SK-N-SH (cell line): ENCODE measurements at regions not wholly inside any gene's neighbourhood (a gene's known extent, or its start where the extent isn't known, plus 50 kb on each side); places are given as distances from the start of the nearest gene placed in this dataset.

Experiments
- CTCF ChIA-PET: fragments of 300-600, 350-600 bp; formaldehyde crosslinking; extraction: SDS; loops from one replicate; lab custom pipeline; 2021; lab: Yijun Ruan, JAX
- POLR2A ChIA-PET: fragments of 350-600 bp; sonication (Branson Sonifier 250); formaldehyde crosslinking; extraction: SDS; loops from one replicate; lab custom pipeline; 2020; ENCODE audit warnings: antibody characterized with exemption, inconsistent platforms; lab: Yijun Ruan, JAX
- DNase-seq: peaks from one replicate; pipeline ENCODE4 v3.0.0; 2012
- H2AFZ ChIP-seq: fragments of 200-600 bp; sonication (generic); 2 replicates; pipeline ENCODE4 v1.8.1; 2016; ENCODE audit warnings: antibody characterized with exemption, mild to moderate bottlenecking, low read depth
- H3F3A ChIP-seq: fragments of 200-600 bp; sonication (generic); replicated peaks from 2 replicates; pipeline ENCODE3; 2016; ENCODE audit warnings: antibody characterized with exemption, mild to moderate bottlenecking; ENCODE audit not compliant: insufficient read depth
- H3K27ac ChIP-seq, 2 experiments: fragments of 200-500 bp in 1 of 2; fragments of 200-600 bp in 1 of 2; sonication (Bioruptor generic) in 1 of 2; sonication (generic), shearing (Covaris generic) in 1 of 2; 2 replicates each; pipeline versions ENCODE4 v1.5.1 to v1.6.1; 2014 to 2016; ENCODE audit warnings: low read depth in 2 of 2, inconsistent platforms in 1 of 2, low read length in 1 of 2, mild to moderate bottlenecking in 1 of 2, mixed read lengths in 1 of 2
- H3K27me3 ChIP-seq: fragments of 200-600 bp; sonication (generic), shearing (Covaris generic); 2 replicates; pipeline ENCODE4 v1.6.1; 2016; ENCODE audit warnings: mixed run types; ENCODE audit not compliant: insufficient read depth
- H3K36me3 ChIP-seq, 2 experiments: fragments of 200-500 bp in 1 of 2; fragments of 200-600 bp in 1 of 2; sonication (Bioruptor generic) in 1 of 2; sonication (generic) in 1 of 2; replicated peaks in 1 of 2; 2 replicates each; pipeline versions ENCODE3 to v1.5.1; 2014 to 2016; ENCODE audit warnings: low read length in 1 of 2, mild to moderate bottlenecking in 1 of 2; ENCODE audit not compliant: insufficient read depth in 2 of 2, control insufficient read depth in 1 of 2
- H3K4me1 ChIP-seq, 2 experiments: fragments of 200-500 bp in 1 of 2; fragments of 200-600 bp in 1 of 2; sonication (Bioruptor generic) in 1 of 2; sonication (generic), shearing (Covaris generic) in 1 of 2; 2 replicates each; pipeline versions ENCODE4 v1.5.1 to v1.6.1; 2014 to 2016; ENCODE audit warnings: low read depth in 1 of 2, low read length in 1 of 2, mixed run types in 1 of 2; ENCODE audit not compliant: insufficient read depth in 2 of 2, control insufficient read depth in 1 of 2
- H3K4me2 ChIP-seq: fragments of 200-600 bp; sonication (generic), shearing (Covaris generic); 2 replicates; pipeline ENCODE4 v1.6.1; 2017; ENCODE audit warnings: mixed run types
- H3K4me3 ChIP-seq, 2 experiments: fragments of 200-500 bp in 1 of 2; fragments of 200-600 bp in 1 of 2; sonication (Bioruptor generic) in 1 of 2; sonication (generic), shearing (Covaris generic) in 1 of 2; 2 replicates each; pipeline versions ENCODE4 v1.5.1 to v1.8.1; 2014 to 2016; ENCODE audit warnings: low read depth in 2 of 2, inconsistent platforms in 1 of 2, low read length in 1 of 2, mild to moderate bottlenecking in 1 of 2, mixed read lengths in 1 of 2, moderate library complexity in 1 of 2
- H3K79me2 ChIP-seq: fragments of 200-600 bp; sonication (generic); 2 replicates; pipeline ENCODE4 v1.8.1; 2017; ENCODE audit warnings: mild to moderate bottlenecking; ENCODE audit not compliant: insufficient read depth
- H3K9ac ChIP-seq: fragments of 200-600 bp; sonication (generic); 2 replicates; pipeline ENCODE4 v1.6.1; 2017; ENCODE audit warnings: mixed run types
- H3K9me2 ChIP-seq: fragments of 200-600 bp; sonication (generic); 2 replicates; pipeline ENCODE4 v1.6.1; 2017; ENCODE audit warnings: mixed run types
- H3K9me3 ChIP-seq: fragments of 200-600 bp; sonication (generic); 2 replicates; pipeline ENCODE4 v1.6.1; 2017; ENCODE audit warnings: mixed run types, mild to moderate bottlenecking, moderate library complexity
- H4K20me1 ChIP-seq: fragments of 200-600 bp; sonication (generic); 2 replicates; pipeline ENCODE4 v1.6.1; 2017; ENCODE audit warnings: mild to moderate bottlenecking, mixed run types; ENCODE audit not compliant: insufficient read depth
- CHD2 ChIP-seq: fragments of 150-350 bp; IDR thresholded peaks from 2 replicates; pipeline ENCODE4 v1.6.1; 2018; ENCODE audit warnings: low read length; ENCODE audit not compliant: partially characterized antibody
- ELF1 ChIP-seq: IDR thresholded peaks from 2 replicates; pipeline ENCODE4 v1.4.0; 2012
- EP300 ChIP-seq, 2 experiments: IDR thresholded peaks; 2 replicates each; pipeline versions ENCODE4 v1.4.0 to v1.6.1; 2012; ENCODE audit warnings: borderline replicate concordance in 1 of 2, low read depth in 1 of 2, low read length in 1 of 2
- FOSL2 ChIP-seq: IDR thresholded peaks from 2 replicates; pipeline ENCODE4 v1.4.0; 2012; ENCODE audit warnings: low read depth, mild to moderate bottlenecking, moderate library complexity, borderline replicate concordance
- FOXJ3 ChIP-seq: sonication (generic); formaldehyde crosslinking; IDR thresholded peaks from 2 replicates; pipeline ENCODE4 v1.5.1; 2020; ENCODE audit warnings: mild to moderate bottlenecking, missing genetic modification reagents
- FOXM1 ChIP-seq: IDR thresholded peaks from 2 replicates; pipeline ENCODE4 v1.4.0; 2012; ENCODE audit warnings: low read depth, mild to moderate bottlenecking
- GATA2 ChIP-seq: sonication (generic); formaldehyde crosslinking; IDR thresholded peaks from 2 replicates; pipeline ENCODE4 v1.5.0; 2020; ENCODE audit warnings: mild to moderate bottlenecking, missing genetic modification reagents
- JUND ChIP-seq: IDR thresholded peaks from 2 replicates; pipeline ENCODE4 v1.4.0; 2012
- MEF2A ChIP-seq: IDR thresholded peaks from 2 replicates; pipeline ENCODE4 v1.4.0; 2012; ENCODE audit warnings: low read depth, borderline replicate concordance
- NRF1 ChIP-seq: IDR thresholded peaks from 2 replicates; pipeline ENCODE4 v1.6.1; 2012; ENCODE audit warnings: low read depth, mild to moderate bottlenecking, low read length
- RAD21 ChIP-seq: IDR thresholded peaks from 2 replicates; pipeline ENCODE4 v1.6.1; 2012; ENCODE audit warnings: mild to moderate bottlenecking, low read length
- SMC3 ChIP-seq: IDR thresholded peaks from 2 replicates; pipeline ENCODE4 v1.6.1; 2012; ENCODE audit warnings: low read depth, low read length, improper control_type of control experiment
- TAF1 ChIP-seq: IDR thresholded peaks from 2 replicates; pipeline ENCODE4 v1.6.1; 2012; ENCODE audit warnings: low read depth, mild to moderate bottlenecking, low read length, moderate library complexity, borderline replicate concordance
- WGBS: methylation state at CpG from one replicate; pipeline ENCODE4 v1.1.6; 2017; ENCODE audit warnings: low lambda C conversion rate; 5-methylcytosine and 5-hydroxymethylcytosine counted together
- TF ChIP-seq, protein P1 (sequence below): IDR thresholded peaks from 2 replicates; pipeline ENCODE4 v1.4.0; 2012; ENCODE audit warnings: low read depth
- TF ChIP-seq, protein P2 (sequence below): fragments of 150-350 bp; IDR thresholded peaks from 2 replicates; pipeline ENCODE4 v1.6.1; 2017; ENCODE audit warnings: antibody characterized with exemption, low read length, low read depth, borderline replicate concordance
- TF ChIP-seq, protein P3 (sequence below): fragments of 200-600 bp; sonication (generic); IDR thresholded peaks from 2 replicates; pipeline ENCODE4 v1.6.1; 2017; ENCODE audit warnings: antibody characterized with exemption, mild to moderate bottlenecking, moderate library complexity
- TF ChIP-seq, protein P4 (sequence below): IDR thresholded peaks from 2 replicates; pipeline ENCODE4 v1.6.1; 2012; ENCODE audit warnings: mild to moderate bottlenecking, low read depth, low read length, moderate library complexity

DNA sequence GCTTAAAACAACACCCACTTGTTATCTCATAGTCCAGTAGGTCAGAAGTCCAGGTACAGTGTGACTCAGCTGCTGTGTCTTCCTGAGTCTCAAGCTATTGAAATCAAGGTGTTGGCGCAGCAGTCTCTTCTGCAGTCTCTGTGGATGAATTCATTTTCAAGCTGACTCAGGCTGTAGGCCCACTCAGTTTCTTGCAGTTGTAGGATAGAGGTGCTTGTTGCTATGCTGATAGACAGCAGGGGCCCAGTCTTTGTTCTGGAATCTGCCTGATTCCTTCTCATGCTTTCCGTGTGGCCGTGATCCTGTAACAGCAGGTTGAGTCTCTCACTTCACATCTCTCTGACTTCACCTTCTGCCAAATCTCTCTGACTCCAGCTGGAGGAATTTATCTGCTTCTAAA lies 400.4 kb upstream of the POM121L12 start:
- Histone ChIP-seq H2AFZ (no peak overlapping the region), H3K9me3 (peaks cover 4% of the 10 kb centered on the region; the same call in 1 of the 2 replicates), H3K36me3 (no peaks in the 10 kb centered on the region), H3K4me1 (no peaks in the 10 kb centered on the region), H3K4me3 (no peak overlapping the region), H3F3A (no peaks in the 10 kb centered on the region), H3K27me3 (no peaks in the 10 kb centered on the region), H4K20me1 (no peaks in the 10 kb centered on the region), H3K79me2 (no peaks in the 10 kb centered on the region), H3K9me2 (0 out of 2 replicates have a peak, but pooled peaks cover 2% of the 10 kb centered on the region), H3K9ac (no peak overlapping the region), H3K27ac (no peak overlapping the region), H3K4me2 (no peak overlapping the region)
- ChIA-PET CTCF (no interaction called here), POLR2A (no interaction called here)
- no peak for DNase-seq
- no peak for TF ChIP-seq TAF1
- WGBS = 77% methylated on average over 3 of the region's 3 CpGs

- Histone ChIP-seq H3K27me3 (no peaks in the 10 kb centered on the region), H3K4me3 (no peak overlapping the region), H2AFZ (no peak overlapping the region), H3K4me2 (no peak overlapping the region), H3K9me3 (peaks cover 14% of the 10 kb centered on the region), H3F3A (no peaks in the 10 kb centered on the region), H3K9me2 (no peaks in the 10 kb centered on the region), H3K36me3 (no peaks in the 10 kb centered on the region), H3K79me2 (no peaks in the 10 kb centered on the region), H3K27ac (no peak overlapping the region), H3K9ac (no peak overlapping the region), H3K4me1 (no peaks in the 10 kb centered on the region), H4K20me1 (no peaks in the 10 kb centered on the region)
- WGBS = 15% methylated on average over 1 of the region's 1 CpG
- no peak for TF ChIP-seq RAD21
- TF ChIP-seq FOSL2 = no peak
- TF ChIP-seq, protein P1, sequence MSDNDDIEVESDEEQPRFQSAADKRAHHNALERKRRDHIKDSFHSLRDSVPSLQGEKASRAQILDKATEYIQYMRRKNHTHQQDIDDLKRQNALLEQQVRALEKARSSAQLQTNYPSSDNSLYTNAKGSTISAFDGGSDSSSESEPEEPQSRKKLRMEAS = no peak
- no peak for TF ChIP-seq FOXJ3 (CRISPR knock-in tag)
- no peak for TF ChIP-seq TAF1
- TF ChIP-seq JUND = no peak
- TF ChIP-seq, protein P2, sequence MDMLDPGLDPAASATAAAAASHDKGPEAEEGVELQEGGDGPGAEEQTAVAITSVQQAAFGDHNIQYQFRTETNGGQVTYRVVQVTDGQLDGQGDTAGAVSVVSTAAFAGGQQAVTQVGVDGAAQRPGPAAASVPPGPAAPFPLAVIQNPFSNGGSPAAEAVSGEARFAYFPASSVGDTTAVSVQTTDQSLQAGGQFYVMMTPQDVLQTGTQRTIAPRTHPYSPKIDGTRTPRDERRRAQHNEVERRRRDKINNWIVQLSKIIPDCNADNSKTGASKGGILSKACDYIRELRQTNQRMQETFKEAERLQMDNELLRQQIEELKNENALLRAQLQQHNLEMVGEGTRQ = no peak
- no peak for TF ChIP-seq NRF1
- no peak for TF ChIP-seq CHD2
- TF ChIP-seq, protein P3, sequence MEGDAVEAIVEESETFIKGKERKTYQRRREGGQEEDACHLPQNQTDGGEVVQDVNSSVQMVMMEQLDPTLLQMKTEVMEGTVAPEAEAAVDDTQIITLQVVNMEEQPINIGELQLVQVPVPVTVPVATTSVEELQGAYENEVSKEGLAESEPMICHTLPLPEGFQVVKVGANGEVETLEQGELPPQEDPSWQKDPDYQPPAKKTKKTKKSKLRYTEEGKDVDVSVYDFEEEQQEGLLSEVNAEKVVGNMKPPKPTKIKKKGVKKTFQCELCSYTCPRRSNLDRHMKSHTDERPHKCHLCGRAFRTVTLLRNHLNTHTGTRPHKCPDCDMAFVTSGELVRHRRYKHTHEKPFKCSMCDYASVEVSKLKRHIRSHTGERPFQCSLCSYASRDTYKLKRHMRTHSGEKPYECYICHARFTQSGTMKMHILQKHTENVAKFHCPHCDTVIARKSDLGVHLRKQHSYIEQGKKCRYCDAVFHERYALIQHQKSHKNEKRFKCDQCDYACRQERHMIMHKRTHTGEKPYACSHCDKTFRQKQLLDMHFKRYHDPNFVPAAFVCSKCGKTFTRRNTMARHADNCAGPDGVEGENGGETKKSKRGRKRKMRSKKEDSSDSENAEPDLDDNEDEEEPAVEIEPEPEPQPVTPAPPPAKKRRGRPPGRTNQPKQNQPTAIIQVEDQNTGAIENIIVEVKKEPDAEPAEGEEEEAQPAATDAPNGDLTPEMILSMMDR = no peak
- no peak for TF ChIP-seq GATA2 (CRISPR knock-in tag)
- no peak for TF ChIP-seq FOXM1
- TF ChIP-seq EP300 (IDR thresholded peaks at IDR 0.05; ENCODE audit: borderline replicate concordance in 1 of 2, low read depth in 1 of 2, low read length in 1 of 2) = no peak
- TF ChIP-seq, protein P4, sequence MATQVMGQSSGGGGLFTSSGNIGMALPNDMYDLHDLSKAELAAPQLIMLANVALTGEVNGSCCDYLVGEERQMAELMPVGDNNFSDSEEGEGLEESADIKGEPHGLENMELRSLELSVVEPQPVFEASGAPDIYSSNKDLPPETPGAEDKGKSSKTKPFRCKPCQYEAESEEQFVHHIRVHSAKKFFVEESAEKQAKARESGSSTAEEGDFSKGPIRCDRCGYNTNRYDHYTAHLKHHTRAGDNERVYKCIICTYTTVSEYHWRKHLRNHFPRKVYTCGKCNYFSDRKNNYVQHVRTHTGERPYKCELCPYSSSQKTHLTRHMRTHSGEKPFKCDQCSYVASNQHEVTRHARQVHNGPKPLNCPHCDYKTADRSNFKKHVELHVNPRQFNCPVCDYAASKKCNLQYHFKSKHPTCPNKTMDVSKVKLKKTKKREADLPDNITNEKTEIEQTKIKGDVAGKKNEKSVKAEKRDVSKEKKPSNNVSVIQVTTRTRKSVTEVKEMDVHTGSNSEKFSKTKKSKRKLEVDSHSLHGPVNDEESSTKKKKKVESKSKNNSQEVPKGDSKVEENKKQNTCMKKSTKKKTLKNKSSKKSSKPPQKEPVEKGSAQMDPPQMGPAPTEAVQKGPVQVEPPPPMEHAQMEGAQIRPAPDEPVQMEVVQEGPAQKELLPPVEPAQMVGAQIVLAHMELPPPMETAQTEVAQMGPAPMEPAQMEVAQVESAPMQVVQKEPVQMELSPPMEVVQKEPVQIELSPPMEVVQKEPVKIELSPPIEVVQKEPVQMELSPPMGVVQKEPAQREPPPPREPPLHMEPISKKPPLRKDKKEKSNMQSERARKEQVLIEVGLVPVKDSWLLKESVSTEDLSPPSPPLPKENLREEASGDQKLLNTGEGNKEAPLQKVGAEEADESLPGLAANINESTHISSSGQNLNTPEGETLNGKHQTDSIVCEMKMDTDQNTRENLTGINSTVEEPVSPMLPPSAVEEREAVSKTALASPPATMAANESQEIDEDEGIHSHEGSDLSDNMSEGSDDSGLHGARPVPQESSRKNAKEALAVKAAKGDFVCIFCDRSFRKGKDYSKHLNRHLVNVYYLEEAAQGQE = no peak
- no peak for TF ChIP-seq SMC3
- no peak for TF ChIP-seq MEF2A
- no peak for TF ChIP-seq ELF1
- DNase-seq = no peak
- POLR2A ChIA-PET = no interaction called here
- CTCF ChIA-PET = no interaction called here
Measured at GRCh38 chr7:52620849-52621248, 414.6 kb upstream of the POM121L12 start.
